ENCODE measurements at regions not wholly inside any gene's neighbourhood (a gene's known extent, or its start where the extent isn't known, plus 50 kb on each side); places are given as distances from the start of the nearest gene placed in this dataset.

DNA sequence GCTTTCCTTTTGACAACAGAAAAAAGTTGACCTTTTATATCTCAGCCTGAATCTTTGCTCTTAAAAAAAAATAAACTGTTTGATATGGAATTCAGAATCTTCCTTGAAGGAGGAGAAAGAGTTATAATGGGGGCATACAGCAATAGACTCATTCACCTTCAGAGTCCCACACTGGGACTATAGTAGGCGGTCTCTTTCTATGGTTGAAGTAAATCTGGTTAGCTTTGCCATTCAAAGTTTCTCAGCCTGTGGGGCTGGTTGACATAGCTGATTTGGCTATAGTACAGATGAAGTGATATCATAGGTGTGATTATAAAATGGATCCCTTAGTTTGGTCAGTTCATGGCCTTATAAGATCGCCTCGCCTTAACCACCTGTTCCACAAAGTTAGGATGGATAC is 156.2 kb downstream of the SH2D1A start:
- no peak for TF ChIP-seq EZH2 (IDR thresholded peaks at IDR 0.05; ENCODE audit: borderline replicate concordance, insufficient read depth, low read depth, low read length, poor library complexity, severe bottlenecking)
- TF ChIP-seq, protein P1, sequence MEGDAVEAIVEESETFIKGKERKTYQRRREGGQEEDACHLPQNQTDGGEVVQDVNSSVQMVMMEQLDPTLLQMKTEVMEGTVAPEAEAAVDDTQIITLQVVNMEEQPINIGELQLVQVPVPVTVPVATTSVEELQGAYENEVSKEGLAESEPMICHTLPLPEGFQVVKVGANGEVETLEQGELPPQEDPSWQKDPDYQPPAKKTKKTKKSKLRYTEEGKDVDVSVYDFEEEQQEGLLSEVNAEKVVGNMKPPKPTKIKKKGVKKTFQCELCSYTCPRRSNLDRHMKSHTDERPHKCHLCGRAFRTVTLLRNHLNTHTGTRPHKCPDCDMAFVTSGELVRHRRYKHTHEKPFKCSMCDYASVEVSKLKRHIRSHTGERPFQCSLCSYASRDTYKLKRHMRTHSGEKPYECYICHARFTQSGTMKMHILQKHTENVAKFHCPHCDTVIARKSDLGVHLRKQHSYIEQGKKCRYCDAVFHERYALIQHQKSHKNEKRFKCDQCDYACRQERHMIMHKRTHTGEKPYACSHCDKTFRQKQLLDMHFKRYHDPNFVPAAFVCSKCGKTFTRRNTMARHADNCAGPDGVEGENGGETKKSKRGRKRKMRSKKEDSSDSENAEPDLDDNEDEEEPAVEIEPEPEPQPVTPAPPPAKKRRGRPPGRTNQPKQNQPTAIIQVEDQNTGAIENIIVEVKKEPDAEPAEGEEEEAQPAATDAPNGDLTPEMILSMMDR (IDR thresholded peaks at IDR 0.05): no peak
- DNase-seq (no peak), ATAC-seq (ENCODE audit: low read depth) (no peak)
- H3K27ac Mint-ChIP-seq: no peak overlapping the region
- intact Hi-C loops (cut with micrococcal nuclease): no loop called here
- no peaks in the 10 kb centered on the region for H3K9me3 Mint-ChIP-seq (ENCODE audit: insufficient read depth)
- no peaks in the 10 kb centered on the region for H4K20me1 ChIP-seq (ENCODE audit: control insufficient read depth, insufficient read depth, low read length, poor library complexity, severe bottlenecking)
- no peak overlapping the region for H3K4me2 ChIP-seq (replicated peaks; ENCODE audit: low read depth, low read length, poor library complexity, severe bottlenecking)
- H3K27ac ChIP-seq (ENCODE audit: low read length in 2 of 2): no peak overlapping the region
- H3K4me1 Mint-ChIP-seq: no peaks in the 10 kb centered on the region
- H3K9me3 ChIP-seq (ENCODE audit: control extremely low read depth in 1 of 3, control insufficient read depth in 2 of 3, insufficient read depth in 1 of 3, low read length in 2 of 3): no peaks in the 10 kb centered on the region
- H3K36me3 ChIP-seq (replicated peaks in 1 of 2; ENCODE audit: control extremely low read depth in 1 of 2, control insufficient read depth in 1 of 2, extremely low read depth in 1 of 2, insufficient read depth in 2 of 2, low read length in 1 of 2): no peaks in the 10 kb centered on the region
- H3K4me1 ChIP-seq (ENCODE audit: control insufficient read depth in 2 of 2, insufficient read depth in 2 of 2, low read length in 2 of 2): no peaks in the 10 kb centered on the region
- H3K4me3 ChIP-seq (ENCODE audit: control extremely low read depth in 1 of 5, extremely low read depth in 1 of 5, insufficient read depth in 1 of 5, low read depth in 2 of 5, low read length in 4 of 5): no peak overlapping the region
- POLR2A ChIA-PET: no interaction called here
- H3K4me3 Mint-ChIP-seq: no peak overlapping the region
- CTCF ChIA-PET: no interaction called here
- no peaks in the 10 kb centered on the region for H3K79me2 ChIP-seq (ENCODE audit: control insufficient read depth, insufficient read depth, low read length)
- no peaks in the 10 kb centered on the region for H3K27me3 Mint-ChIP-seq
- no peak overlapping the region for H3K9ac ChIP-seq (ENCODE audit: low read length)
- no peaks in the 10 kb centered on the region for H3K27me3 ChIP-seq (replicated peaks in 1 of 4; ENCODE audit: control extremely low read depth in 1 of 4, control insufficient read depth in 3 of 4, insufficient read depth in 4 of 4, low read length in 3 of 4)
- WGBS (ENCODE audit: insufficient coverage): 80% methylated on average over 2 of the region's 3 CpGs
- no peak overlapping the region for H2AFZ ChIP-seq (ENCODE audit: insufficient read depth, low read depth, low read length, poor library complexity, severe bottlenecking)

DNA sequence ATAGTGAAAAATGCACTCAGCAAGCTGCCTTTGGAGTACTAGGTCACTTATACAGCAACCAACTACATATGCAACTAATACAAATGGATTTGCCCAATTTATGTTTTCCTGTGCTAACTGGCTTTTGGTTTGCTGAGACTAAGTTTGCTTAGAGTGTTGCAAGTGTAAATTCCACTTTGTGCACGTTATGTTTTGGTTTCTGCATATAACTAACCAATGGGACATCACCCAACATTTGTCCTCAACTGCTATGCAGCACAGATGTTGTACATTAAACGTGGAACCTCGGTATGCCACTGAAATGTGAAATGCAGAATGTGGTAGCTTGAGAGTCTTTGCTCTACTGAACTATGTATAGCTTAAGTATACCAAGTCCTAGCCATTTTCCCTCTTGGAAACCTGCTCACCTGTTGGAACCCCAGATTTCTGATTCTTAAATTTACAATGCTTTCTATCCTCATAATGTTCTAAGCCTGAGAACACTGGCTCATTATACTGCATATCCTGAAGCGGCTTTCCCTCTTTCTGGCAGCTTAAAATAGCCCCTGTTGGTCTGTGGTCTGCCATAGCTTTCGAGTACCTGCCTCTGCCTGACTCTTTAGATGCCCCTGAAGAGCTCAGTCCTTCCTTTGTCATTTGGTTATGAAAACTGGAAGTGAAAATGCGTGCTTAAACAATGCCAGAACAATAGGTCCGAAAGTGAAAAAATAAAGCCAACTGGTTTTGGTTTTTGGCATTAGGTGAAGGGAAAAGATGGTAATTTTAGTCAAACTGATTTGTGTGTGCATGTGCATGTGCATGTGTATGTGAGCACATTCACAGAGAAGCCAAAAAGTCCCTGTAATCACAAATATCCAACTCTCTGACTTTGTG is 158.0 kb downstream of the SH2D1A start:
- Histone ChIP-seq H3K27ac (ENCODE audit: low read length in 2 of 2) (no peak overlapping the region), H3K4me3 (ENCODE audit: control extremely low read depth in 1 of 5, extremely low read depth in 1 of 5, insufficient read depth in 1 of 5, low read depth in 2 of 5, low read length in 4 of 5) (no peak overlapping the region), H3K79me2 (ENCODE audit: control insufficient read depth, insufficient read depth, low read length) (no peaks in the 10 kb centered on the region), H3K9me3 (ENCODE audit: control extremely low read depth in 1 of 3, control insufficient read depth in 2 of 3, insufficient read depth in 1 of 3, low read length in 2 of 3) (no peaks in the 10 kb centered on the region), H3K27me3 (replicated peaks in 1 of 4; ENCODE audit: control extremely low read depth in 1 of 4, control insufficient read depth in 3 of 4, insufficient read depth in 4 of 4, low read length in 3 of 4) (no peaks in the 10 kb centered on the region), H3K4me1 (ENCODE audit: control insufficient read depth in 2 of 2, insufficient read depth in 2 of 2, low read length in 2 of 2) (no peaks in the 10 kb centered on the region), H3K36me3 (replicated peaks in 1 of 2; ENCODE audit: control extremely low read depth in 1 of 2, control insufficient read depth in 1 of 2, extremely low read depth in 1 of 2, insufficient read depth in 2 of 2, low read length in 1 of 2) (no peaks in the 10 kb centered on the region), H3K4me2 (replicated peaks; ENCODE audit: low read depth, low read length, poor library complexity, severe bottlenecking) (no peak overlapping the region), H3K9ac (ENCODE audit: low read length) (no peak overlapping the region), H2AFZ (ENCODE audit: insufficient read depth, low read depth, low read length, poor library complexity, severe bottlenecking) (no peak overlapping the region), H4K20me1 (ENCODE audit: control insufficient read depth, insufficient read depth, low read length, poor library complexity, severe bottlenecking) (no peaks in the 10 kb centered on the region)
- Mint-ChIP-seq H3K4me1 (no peaks in the 10 kb centered on the region), H3K27ac (no peak overlapping the region), H3K27me3 (no peaks in the 10 kb centered on the region), H3K9me3 (ENCODE audit: insufficient read depth) (no peaks in the 10 kb centered on the region), H3K4me3 (no peak overlapping the region)
- TF ChIP-seq, protein P1 (IDR thresholded peaks at IDR 0.05): no peak
- TF ChIP-seq EZH2 (IDR thresholded peaks at IDR 0.05; ENCODE audit: borderline replicate concordance, insufficient read depth, low read depth, low read length, poor library complexity, severe bottlenecking): no peak
- intact Hi-C loops (cut with micrococcal nuclease): no loop called here
- ChIA-PET POLR2A (no interaction called here), CTCF (no interaction called here)
- 40% methylated on average over 1 of the region's 7 CpGs for WGBS (ENCODE audit: insufficient coverage)
- ATAC-seq (ENCODE audit: low read depth) (no peak), DNase-seq (no peak)
